Stimulated activated effector memory CD8-positive, alpha-beta T cell treated with anti-CD3 and anti-CD28 coated beads, Interleukin-12 subunit alpha, Interleukin-12 subunit beta, amount 100 ng/mL, for 72 hours (primary cell): ENCODE measurements at regions not wholly inside any gene's neighbourhood (a gene's known extent, or its start where the extent isn't known, plus 50 kb on each side); places are given as distances from the start of the nearest gene placed in this dataset.

Experiments
- ATAC-seq: fragments of 150-1000 bp; cut with Tn5 transposase; 2 replicates; pipeline ENCODE4 v1.10.0; 2021
- DNase-seq, 2 donors: peaks; one replicate each; pipeline ENCODE4 v3.0.0; 2021 to 2022; ENCODE audit warnings: low spot score in 2 of 2
- H3K27ac Mint-ChIP-seq: one replicate; pipeline ENCODE4 v1.8.0; 2022; ENCODE audit warnings: mild to moderate bottlenecking, mixed read lengths
- H3K36me3 Mint-ChIP-seq: one replicate; pipeline ENCODE4 v1.8.0; 2022; ENCODE audit warnings: mild to moderate bottlenecking, mixed read lengths
- H3K4me1 Mint-ChIP-seq: one replicate; pipeline ENCODE4 v1.8.0; 2022; ENCODE audit warnings: mixed read lengths
- H3K4me3 Mint-ChIP-seq: one replicate; pipeline ENCODE4 v1.8.0; 2022; ENCODE audit warnings: mild to moderate bottlenecking, mixed read lengths
- H3K9me3 Mint-ChIP-seq: one replicate; pipeline ENCODE4 v1.8.0; 2022; ENCODE audit warnings: mixed read lengths

- Mint-ChIP-seq H3K4me3 (no peak overlapping the region), H3K9me3 (no peaks in the 10 kb centered on the region), H3K27ac (no peak overlapping the region), H3K4me1 (no peaks in the 10 kb centered on the region), H3K36me3 (no peaks in the 10 kb centered on the region)
- DNase-seq (no peak), ATAC-seq (no peak)
These were observed 57.4 kb upstream of the AJAP1 start for GRCh38 chr1:4597020-4597419.

- no peak overlapping the region for H3K27ac Mint-ChIP-seq
- H3K9me3 Mint-ChIP-seq = no peaks in the 10 kb centered on the region
- no peaks in the 10 kb centered on the region for H3K4me1 Mint-ChIP-seq
- H3K4me3 Mint-ChIP-seq = no peak overlapping the region
- ATAC-seq = no peak
- no peak for DNase-seq
- H3K36me3 Mint-ChIP-seq = no peaks in the 10 kb centered on the region
These were observed 55.8 kb upstream of the AJAP1 start for GRCh38 chr1:4598561-4598960.

DNA sequence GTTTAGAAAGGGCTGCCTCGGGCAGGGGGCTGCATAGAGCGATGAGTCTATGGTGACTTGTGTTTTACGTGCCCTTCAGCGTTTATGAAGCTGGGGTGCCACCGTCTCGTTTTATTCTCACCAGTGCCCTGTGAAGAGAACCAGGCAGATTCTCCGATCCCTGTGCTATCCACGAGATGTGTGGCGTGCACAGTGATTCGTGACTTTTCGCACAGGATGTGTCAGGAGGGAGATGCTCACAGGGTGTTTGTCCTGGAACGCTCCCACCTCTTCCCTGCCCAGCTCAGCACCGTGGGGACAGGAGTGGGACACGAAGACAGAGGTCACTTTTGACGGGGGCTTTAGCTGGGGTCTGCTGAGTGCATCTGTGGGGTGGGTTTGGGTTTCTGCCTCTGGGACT is 54.9 kb upstream of the AJAP1 start:
- Mint-ChIP-seq H3K4me3 (no peak overlapping the region), H3K4me1 (no peaks in the 10 kb centered on the region), H3K9me3 (no peaks in the 10 kb centered on the region), H3K27ac (no peak overlapping the region), H3K36me3 (no peaks in the 10 kb centered on the region)
- ATAC-seq (no peak), DNase-seq (no peak)

- Mint-ChIP-seq H3K4me1 (no peaks in the 10 kb centered on the region), H3K9me3 (no peaks in the 10 kb centered on the region), H3K36me3 (no peaks in the 10 kb centered on the region), H3K27ac (no peak overlapping the region), H3K4me3 (no peak overlapping the region)
- ATAC-seq (no peak), DNase-seq (no peak)
These were observed 54.4 kb upstream of the AJAP1 start for GRCh38 chr1:4599951-4600481.

- Mint-ChIP-seq H3K4me1 (no peaks in the 10 kb centered on the region), H3K9me3 (no peaks in the 10 kb centered on the region)
- ATAC-seq = peak; percentile 6
These were observed 53.6 kb upstream of the AJAP1 start for GRCh38 chr1:4600615-4601460.

DNA sequence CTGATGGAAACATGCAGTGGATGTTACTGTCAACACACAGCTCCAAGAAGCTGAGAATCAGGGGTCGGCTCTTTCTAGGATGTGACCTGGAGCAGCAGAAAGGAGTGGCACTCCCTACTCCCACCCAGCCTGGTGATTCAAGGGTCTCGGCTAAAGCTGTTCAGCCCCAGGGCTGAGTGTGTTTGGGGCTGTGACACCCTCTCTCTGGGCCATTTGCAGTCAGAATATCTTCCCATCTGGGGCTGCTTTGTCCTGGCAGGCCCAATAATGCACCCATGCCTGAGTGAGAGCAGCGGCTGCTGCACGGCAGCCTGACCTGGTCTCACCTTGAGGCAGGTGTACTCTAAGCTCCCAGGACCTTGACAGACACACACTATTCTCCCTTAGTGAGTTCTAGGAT is 52.5 kb upstream of the AJAP1 start:
- Mint-ChIP-seq H3K4me3 (no peak overlapping the region), H3K27ac (no peak overlapping the region), H3K4me1 (no peaks in the 10 kb centered on the region), H3K9me3 (no peaks in the 10 kb centered on the region), H3K36me3 (no peaks in the 10 kb centered on the region)
- ATAC-seq = no peak
- no peak for DNase-seq

More at GRCh38 chr1:4600615-4601460, 53.6 kb upstream of the AJAP1 start:
- H3K27ac Mint-ChIP-seq = no peak overlapping the region
- DNase-seq = no peak
- H3K36me3 Mint-ChIP-seq = no peaks in the 10 kb centered on the region
- H3K4me3 Mint-ChIP-seq = no peak overlapping the region

- Mint-ChIP-seq H3K9me3 (no peaks in the 10 kb centered on the region), H3K4me1 (no peaks in the 10 kb centered on the region), H3K36me3 (no peaks in the 10 kb centered on the region), H3K27ac (no peak overlapping the region), H3K4me3 (no peak overlapping the region)
- DNase-seq (no peak), ATAC-seq (no peak)
These were observed 51.7 kb upstream of the AJAP1 start for GRCh38 chr1:4602462-4603294.

DNA sequence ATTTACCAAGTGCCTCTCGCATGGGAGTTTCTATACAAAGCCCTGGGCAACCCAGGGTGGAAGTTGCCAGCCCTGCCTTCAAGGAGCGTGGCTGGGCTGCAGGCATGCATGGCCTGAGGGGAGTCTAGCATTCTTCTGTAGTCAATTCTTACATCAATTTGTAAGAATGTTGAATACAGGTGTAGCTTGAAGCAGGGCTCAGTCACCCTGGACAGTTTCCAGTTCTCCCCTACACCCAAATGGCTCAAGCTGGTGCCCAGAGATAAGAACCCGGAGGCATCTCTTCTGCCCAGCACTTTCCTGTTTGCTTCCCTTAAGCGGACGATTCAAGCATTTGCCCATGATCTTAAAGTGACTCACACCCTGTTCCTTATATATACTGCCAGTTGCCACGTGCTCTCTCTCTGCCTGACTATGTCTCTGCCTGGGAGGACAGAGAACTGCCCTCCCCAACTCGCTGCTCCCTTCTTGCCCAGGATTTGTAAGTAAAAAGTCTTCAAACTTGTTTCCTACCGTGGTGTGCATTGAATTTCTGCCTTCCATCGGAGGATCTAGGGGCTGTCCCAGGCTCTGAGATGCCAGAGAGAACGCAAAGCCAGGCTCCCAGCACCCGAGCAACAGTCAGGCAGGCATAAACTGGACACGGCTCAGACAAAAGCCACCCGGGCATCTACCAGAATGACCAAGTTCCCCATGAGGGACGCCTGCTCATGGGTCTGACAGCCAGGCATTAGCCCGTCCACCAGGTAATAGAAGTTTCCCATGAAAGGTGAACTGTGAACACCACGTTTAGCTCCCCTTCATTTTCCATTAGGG is 50.9 kb upstream of the AJAP1 start:
- Mint-ChIP-seq H3K36me3 (no peaks in the 10 kb centered on the region), H3K4me3 (no peak overlapping the region), H3K4me1 (no peaks in the 10 kb centered on the region), H3K27ac (no peak overlapping the region), H3K9me3 (no peaks in the 10 kb centered on the region)
- no peak for ATAC-seq
- DNase-seq = no peak
